ENCODE measurements at regions not wholly inside any gene's neighbourhood (a gene's known extent, or its start where the extent isn't known, plus 50 kb on each side); places are given as distances from the start of the nearest gene placed in this dataset.

GRCh38 chr5:87051502-87052113 lies 216.1 kb upstream of the RASA1 start:
- no TSS peak for BruUV-seq (replicated peaks)
- no peaks in the 10 kb centered on the region for H3K9me3 ChIP-seq (ENCODE audit: low read length)
- no peak overlapping the region for H3K4me2 ChIP-seq (ENCODE audit: low read length)

GRCh38 chr5:87053146-87053545 lies 214.5 kb upstream of the RASA1 start:
- no peaks in the 10 kb centered on the region for H3K36me3 ChIP-seq (ENCODE audit: insufficient read depth, low read length)
- H3K27ac ChIP-seq (ENCODE audit: low read depth, low read length, poor library complexity, severe bottlenecking) = no peak overlapping the region
- no peak overlapping the region for H2AFZ ChIP-seq (ENCODE audit: low read length)
- intact Hi-C loops (cut with micrococcal nuclease; ENCODE audit: unreplicated experiment) = no loop called here
- TF ChIP-seq CTCF (conservative IDR thresholded peaks at IDR 0.05; ENCODE audit: low read length) (no peak), EZH2phosphoT487 (IDR thresholded peaks at IDR 0.05; ENCODE audit: borderline replicate concordance, low read depth, low read length) (no peak)
- H3K4me2 ChIP-seq (ENCODE audit: low read length) = no peak overlapping the region
- no peak for DNase-seq (ENCODE audit: low spot score)
- no peak overlapping the region for H3K4me3 ChIP-seq (ENCODE audit: low read depth, low read length, poor library complexity, severe bottlenecking)
- H4K20me1 ChIP-seq (ENCODE audit: insufficient read depth, low read length) = no peaks in the 10 kb centered on the region
- POLR2A ChIA-PET = no interaction called here
- no peaks in the 10 kb centered on the region for H3K9me3 ChIP-seq (ENCODE audit: low read length)
- CTCF ChIA-PET (ENCODE audit: unreplicated experiment) = no interaction called here
- BruUV-seq (replicated peaks) = no TSS peak
- H3K79me2 ChIP-seq (ENCODE audit: insufficient read depth, low read depth, low read length) = no peaks in the 10 kb centered on the region
- no peaks in the 10 kb centered on the region for H3K9me2 ChIP-seq (ENCODE audit: insufficient read depth, low read length)
- no peaks in the 10 kb centered on the region for H3K4me1 ChIP-seq (ENCODE audit: insufficient read depth, low read length, poor library complexity, severe bottlenecking)

More at GRCh38 chr5:87051502-87052113, 216.1 kb upstream of the RASA1 start:
- Histone ChIP-seq H3K36me3 (ENCODE audit: insufficient read depth, low read length) (no peaks in the 10 kb centered on the region), H3K27ac (ENCODE audit: low read depth, low read length, poor library complexity, severe bottlenecking) (no peak overlapping the region), H3K79me2 (ENCODE audit: insufficient read depth, low read depth, low read length) (no peaks in the 10 kb centered on the region), H2AFZ (ENCODE audit: low read length) (no peak overlapping the region), H3K4me1 (ENCODE audit: insufficient read depth, low read length, poor library complexity, severe bottlenecking) (no peaks in the 10 kb centered on the region), H3K4me3 (ENCODE audit: low read depth, low read length, poor library complexity, severe bottlenecking) (no peak overlapping the region), H4K20me1 (ENCODE audit: insufficient read depth, low read length) (no peaks in the 10 kb centered on the region), H3K9me2 (ENCODE audit: insufficient read depth, low read length) (no peaks in the 10 kb centered on the region)
- TF ChIP-seq CTCF (conservative IDR thresholded peaks at IDR 0.05; ENCODE audit: low read length) (no peak), EZH2phosphoT487 (IDR thresholded peaks at IDR 0.05; ENCODE audit: borderline replicate concordance, low read depth, low read length) (no peak)
- intact Hi-C loops (cut with micrococcal nuclease; ENCODE audit: unreplicated experiment) = no loop called here
- no peak for DNase-seq (ENCODE audit: low spot score)
- ChIA-PET CTCF (ENCODE audit: unreplicated experiment) (no interaction called here), POLR2A (interaction anchor here (1.0 kb wide), 1 partner anchor 12 kb away, joined by 4 read pairs; no protein-coding TSS in a partner anchor)

GRCh38 chr5:87054821-87055220 lies 212.9 kb upstream of the RASA1 start:
- Histone ChIP-seq H3K4me2 (ENCODE audit: low read length) (no peak overlapping the region), H3K79me2 (ENCODE audit: insufficient read depth, low read depth, low read length) (no peaks in the 10 kb centered on the region), H2AFZ (ENCODE audit: low read length) (no peak overlapping the region), H4K20me1 (ENCODE audit: insufficient read depth, low read length) (no peaks in the 10 kb centered on the region), H3K27ac (ENCODE audit: low read depth, low read length, poor library complexity, severe bottlenecking) (no peak overlapping the region), H3K4me3 (ENCODE audit: low read depth, low read length, poor library complexity, severe bottlenecking) (no peak overlapping the region), H3K9me3 (ENCODE audit: low read length) (no peaks in the 10 kb centered on the region), H3K9me2 (ENCODE audit: insufficient read depth, low read length) (no peaks in the 10 kb centered on the region), H3K36me3 (ENCODE audit: insufficient read depth, low read length) (no peaks in the 10 kb centered on the region), H3K4me1 (ENCODE audit: insufficient read depth, low read length, poor library complexity, severe bottlenecking) (no peaks in the 10 kb centered on the region)
- intact Hi-C loops (cut with micrococcal nuclease; ENCODE audit: unreplicated experiment) = no loop called here
- POLR2A ChIA-PET = no interaction called here
- TF ChIP-seq CTCF (conservative IDR thresholded peaks at IDR 0.05; ENCODE audit: low read length) = no peak
- no peak for TF ChIP-seq EZH2phosphoT487 (IDR thresholded peaks at IDR 0.05; ENCODE audit: borderline replicate concordance, low read depth, low read length)
- CTCF ChIA-PET (ENCODE audit: unreplicated experiment) = no interaction called here
- DNase-seq (ENCODE audit: low spot score) = no peak
- BruUV-seq (replicated peaks) = no TSS peak

Data from OCI-LY7 (cell line).